GM12878 (cell line): ENCODE measurements at regions not wholly inside any gene's neighbourhood (a gene's known extent, or its start where the extent isn't known, plus 50 kb on each side); places are given as distances from the start of the nearest gene placed in this dataset.

ENCODE experiments used
- CTCF ChIP-seq, 3 experiments: IDR thresholded peaks in 2 of 3; conservative IDR thresholded peaks in 1 of 3; 2 replicates each; pipeline ENCODE4 v1.5.1; 2011; ENCODE audit warnings: low read depth in 3 of 3, low read length in 3 of 3, mild to moderate bottlenecking in 3 of 3, control low read depth in 2 of 3, moderate library complexity in 2 of 3, inconsistent platforms in 1 of 3, mixed read lengths in 1 of 3; ENCODE audit not compliant: control insufficient read depth in 2 of 3, insufficient read depth in 1 of 3; ENCODE audit errors: extremely low read depth in 1 of 3
- EP300 ChIP-seq, 2 experiments: fragments of 150-350 bp in 1 of 2; IDR thresholded peaks; 2 replicates each; pipeline ENCODE4 v1.6.1; 2011 to 2012; ENCODE audit warnings: low read depth in 2 of 2, low read length in 2 of 2, borderline replicate concordance in 1 of 2, improper control_type of control experiment in 1 of 2, inconsistent platforms in 1 of 2; ENCODE audit not compliant: control insufficient read depth in 1 of 2
- EZH2 ChIP-seq: IDR thresholded peaks from 2 replicates; pipeline ENCODE4 v1.6.1; 2012; ENCODE audit warnings: low read depth, mild to moderate bottlenecking, control low read depth, inconsistent platforms, low read length, borderline replicate concordance; ENCODE audit not compliant: control insufficient read depth
- JUNB ChIP-seq: IDR thresholded peaks from 2 replicates; pipeline ENCODE4 v1.6.1; 2016; ENCODE audit warnings: antibody characterized with exemption, mild to moderate bottlenecking
- MXI1 ChIP-seq: fragments of 150-350 bp; IDR thresholded peaks from 2 replicates; pipeline ENCODE4 v1.6.1; 2011; ENCODE audit warnings: low read depth, mild to moderate bottlenecking, inconsistent platforms, low read length, improper control_type of control experiment
- NR2F1 ChIP-seq: fragments of 450-650 bp; conservative IDR thresholded peaks from 2 replicates; pipeline ENCODE4 v1.6.1; 2017; ENCODE audit warnings: mild to moderate bottlenecking
- POLR2AphosphoS5 ChIP-seq: IDR thresholded peaks from 2 replicates; pipeline ENCODE4 v1.6.1; 2011; ENCODE audit warnings: mild to moderate bottlenecking, low read length, inconsistent platforms
- TAF1 ChIP-seq: IDR thresholded peaks from 2 replicates; pipeline ENCODE4 v1.6.1; 2011; ENCODE audit warnings: mild to moderate bottlenecking, low read depth, low read length, borderline replicate concordance
- TBL1XR1 ChIP-seq: IDR thresholded peaks from 2 replicates; pipeline ENCODE4 v1.6.1; 2012; ENCODE audit warnings: low read depth, low read length, improper control_type of control experiment

DNA sequence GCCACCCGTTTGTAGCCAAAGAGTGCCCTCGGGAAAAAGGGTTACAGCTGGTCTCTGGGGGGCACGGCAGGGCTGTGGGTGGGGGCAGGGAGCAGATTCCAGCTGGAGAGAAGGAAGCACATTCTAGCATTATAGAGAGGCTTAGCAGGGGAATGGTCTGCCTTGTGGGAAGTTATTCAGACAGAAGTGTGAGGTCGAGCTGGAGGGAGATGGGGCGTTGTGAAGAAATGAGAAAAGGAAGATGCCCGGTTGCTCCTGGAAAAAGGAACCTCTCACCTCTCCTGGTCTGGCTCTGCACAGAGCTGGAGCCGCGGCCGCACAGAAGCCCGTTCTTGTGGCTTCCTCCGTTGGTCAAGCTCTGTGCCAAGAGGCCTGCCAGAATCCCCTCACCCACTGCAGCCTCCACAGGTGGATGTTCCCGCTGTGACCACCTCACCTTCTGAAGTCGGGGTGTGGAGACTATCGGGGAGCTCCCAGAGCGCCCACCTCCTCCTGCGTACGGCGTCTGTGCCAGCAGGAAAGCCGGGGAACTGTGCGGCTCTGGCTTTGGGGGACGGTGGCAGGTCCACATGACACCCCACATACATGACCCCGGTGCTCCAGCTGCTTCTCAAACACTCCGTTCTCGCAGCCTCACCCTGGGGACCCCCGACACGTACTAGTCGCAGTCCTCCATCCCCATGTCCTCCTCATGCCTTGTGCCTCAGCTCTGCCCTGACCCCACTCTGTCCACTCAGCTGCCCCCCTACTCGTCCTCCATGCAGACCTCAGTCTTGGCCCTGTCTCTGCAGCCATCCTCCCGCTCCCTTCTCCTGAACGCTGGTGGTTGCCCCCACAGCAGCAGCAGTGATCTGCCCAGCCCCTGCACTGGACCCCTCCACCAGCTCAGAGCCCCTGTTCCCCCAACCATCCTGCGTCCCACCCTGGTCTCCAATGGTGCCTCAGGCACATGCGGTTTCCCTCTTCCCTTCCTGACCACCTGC, 52.2 kb upstream of the HGFAC start:
- no peak for TF ChIP-seq TAF1
- TF ChIP-seq TBL1XR1 = no peak
- TF ChIP-seq CTCF (IDR thresholded peaks at IDR 0.05 in 2 of 3, conservative IDR thresholded peaks at IDR 0.05 in 1 of 3; ENCODE audit: control insufficient read depth in 2 of 3, extremely low read depth in 1 of 3, insufficient read depth in 1 of 3, low read depth in 3 of 3, low read length in 3 of 3) = no peak
- TF ChIP-seq MXI1 = no peak
- 0 out of 2 replicates have a peak, but pooled peaks have one; percentile 8 for TF ChIP-seq NR2F1
- TF ChIP-seq EZH2 = no peak
- no peak; a peak in 1 of 4 replicates for TF ChIP-seq EP300 (IDR thresholded peaks at IDR 0.05; ENCODE audit: borderline replicate concordance in 1 of 2, control insufficient read depth in 1 of 2, low read depth in 2 of 2, low read length in 2 of 2)
- TF ChIP-seq JUNB = no peak
- TF ChIP-seq POLR2AphosphoS5 = no peak
